Pancreas (tissue), 10 donors: ENCODE measurements at regions not wholly inside any gene's neighbourhood (a gene's known extent, or its start where the extent isn't known, plus 50 kb on each side); places are given as distances from the start of the nearest gene placed in this dataset.

Experiments used
- ATAC-seq, 4 donors: fragments of 200-7000 bp; cut with Tn5 transposase; one replicate each; pipeline versions ENCODE4 v1.8.0 to v1.9.1; 2020; ENCODE audit warnings: mild to moderate bottlenecking in 4 of 4, moderate library complexity in 4 of 4
- DNase-seq, 6 donors: peaks; one replicate each; pipeline ENCODE4 v3.0.0-alpha.2; 2020
- FAIRE-seq: peaks from 2 replicates; lab custom pipeline; 2012; peaks lifted over from hg19 to GRCh38; lab: Jason Lieb, UNC
- H3K27ac ChIP-seq, 4 donors: fragments of 200-600 bp; sonication (generic); 1 replicate in 3 of 4; 2 replicates in 1 of 4; pipeline versions ENCODE4 v1.5.0 to v1.8.0; 2020
- H3K27me3 ChIP-seq, 4 donors: fragments of 200-600 bp; one replicate each; pipeline ENCODE4 v1.8.0; 2021
- H3K36me3 ChIP-seq, 3 donors: fragments of 200-600 bp; sonication (generic) in 1 of 3; one replicate each; pipeline versions ENCODE4 v1.5.0 to v1.8.0; 2020 to 2021
- H3K4me1 ChIP-seq, 3 donors: fragments of 200-600 bp; one replicate each; pipeline ENCODE4 v1.8.0; 2021
- H3K4me3 ChIP-seq, 4 donors: fragments of 200-600 bp; sonication (generic) in 2 of 4; one replicate each; pipeline versions ENCODE4 v1.5.0 to v1.8.0; 2020 to 2021
- H3K9me3 ChIP-seq, 4 donors: fragments of 200-600 bp; one replicate each; pipeline ENCODE4 v1.8.0; 2021
- CTCF ChIP-seq, 4 donors: fragments of 200-600 bp; sonication (generic) in 3 of 4; IDR thresholded peaks; one replicate each; pipeline versions ENCODE4 v1.5.0 to v1.8.0; 2021; ENCODE audit warnings: antibody characterized with exemption in 4 of 4
- WGBS, 2 donors: extraction: QIAGEN DNeasy Blood & Tissue Kit; methylation state at CpG; one replicate each; pipeline ENCODE4 v1.1.7; 2013; 5-methylcytosine and 5-hydroxymethylcytosine counted together
- intact Hi-C, 3 donors: fragments of 100-400 bp; cut with DNase I; formaldehyde crosslinking; loops; one replicate each; pipeline versions ENCODE4 v1.11.1 to v1.14.2; 2022
- donor health status: healthy with polysubstance abuse.
- donor health status: DM: no; HTN: no; CAD: no; lungs with moderate emphysema.
- donor health status: DM: no; HTN: no; CAD: no.
- donor health status: control.
- donor health status: control.
- donor health status: Bipolar disorder and iron deficiency.
- donor health status: DM: yes; HTN: yes; CAD: no.
- donor health status: DM: no; HTN: no; CAD: no.
- donor health status: DM: no; HTN: no; CAD: no.
- donor health status: DM: yes; HTN: yes; CAD: no.

- Histone ChIP-seq H3K27ac (no peak overlapping the region), H3K9me3 (no peaks in the 10 kb centered on the region), H3K4me1 (no peaks in the 10 kb centered on the region), H3K4me3 (no peak overlapping the region), H3K27me3 (no peaks in the 10 kb centered on the region), H3K36me3 (no peaks in the 10 kb centered on the region)
- FAIRE-seq (no peak), DNase-seq (no peak), ATAC-seq (no peak)
- 63 to 72% methylated on average over 4 of the region's 4 CpGs for WGBS, 2 donors
- no peak for TF ChIP-seq CTCF (IDR thresholded peaks at IDR 0.05)
- intact Hi-C loops: no loop called here
Measured at GRCh38 chr14:27013678-27014077, 415.8 kb upstream of the NOVA1 start.

- DNase-seq (no peak), FAIRE-seq (no peak), ATAC-seq (no peak)
- Histone ChIP-seq H3K4me3 (no peak overlapping the region), H3K27ac (no peak overlapping the region), H3K4me1 (no peaks in the 10 kb centered on the region), H3K36me3 (no peaks in the 10 kb centered on the region), H3K27me3 (no peaks in the 10 kb centered on the region), H3K9me3 (no peaks in the 10 kb centered on the region)
- WGBS, 2 donors: 53 to 67% methylated on average over 1 of the region's 1 CpG
- intact Hi-C loops: no loop called here
- no peak for TF ChIP-seq CTCF (IDR thresholded peaks at IDR 0.05)
Measured at GRCh38 chr14:27015065-27015464, 417.2 kb upstream of the NOVA1 start.

- ATAC-seq (no peak), DNase-seq (no peak), FAIRE-seq (no peak)
- intact Hi-C loops: no loop called here
- Histone ChIP-seq H3K9me3 (no peaks in the 10 kb centered on the region), H3K4me3 (no peak overlapping the region), H3K4me1 (no peaks in the 10 kb centered on the region), H3K27ac (no peak overlapping the region), H3K27me3 (no peaks in the 10 kb centered on the region), H3K36me3 (no peaks in the 10 kb centered on the region)
- 87 to 93% methylated on average over 1 of the region's 1 CpG for WGBS, 2 donors
- TF ChIP-seq CTCF (IDR thresholded peaks at IDR 0.05): no peak
Measured at GRCh38 chr14:27025648-27026047, 427.8 kb upstream of the NOVA1 start.

- Histone ChIP-seq H3K4me1 (no peaks in the 10 kb centered on the region), H3K4me3 (no peak overlapping the region), H3K36me3 (no peaks in the 10 kb centered on the region), H3K27me3 (no peaks in the 10 kb centered on the region), H3K27ac (no peak overlapping the region), H3K9me3 (no peaks in the 10 kb centered on the region)
- WGBS, 2 donors: 55 to 58% methylated on average over 3 of the region's 3 CpGs
- ATAC-seq (no peak), FAIRE-seq (no peak), DNase-seq (no peak)
- TF ChIP-seq CTCF (IDR thresholded peaks at IDR 0.05): no peak
- intact Hi-C loops: no loop called here
Measured at GRCh38 chr14:27026097-27026496, 428.3 kb upstream of the NOVA1 start.

- H3K9me3 ChIP-seq: no peaks in the 10 kb centered on the region
- intact Hi-C loops: no loop called here
- H3K4me1 ChIP-seq: no peaks in the 10 kb centered on the region
- FAIRE-seq (no peak), ATAC-seq (peak in 2 of 4 donors; percentile 29 to 31), DNase-seq (no peak)
- H3K36me3 ChIP-seq: no peaks in the 10 kb centered on the region
- no peak for TF ChIP-seq CTCF (IDR thresholded peaks at IDR 0.05)
- H3K27me3 ChIP-seq: no peaks in the 10 kb centered on the region
- no peak overlapping the region for H3K4me3 ChIP-seq
- WGBS, 2 donors: 18 to 23% methylated on average over 2 of the region's 2 CpGs
- H3K27ac ChIP-seq: no peak overlapping the region
Measured at GRCh38 chr14:27040552-27040951, 442.7 kb upstream of the NOVA1 start.
